IPS DF 6.9 (cell line): ENCODE measurements at regions not wholly inside any gene's neighbourhood (a gene's known extent, or its start where the extent isn't known, plus 50 kb on each side); places are given as distances from the start of the nearest gene placed in this dataset.

Experiments
- DNase-seq: peaks from one replicate; pipeline ENCODE4 v3.0.0-alpha.2; 2013; ENCODE audit warnings: low read depth, low spot score
- H3K27ac ChIP-seq: one replicate; pipeline ENCODE4 v1.5.1; 2013; ENCODE audit warnings: low read length, control low read depth
- H3K27me3 ChIP-seq: 2 replicates; pipeline ENCODE4 v1.6.1; 2013; ENCODE audit warnings: mild to moderate bottlenecking, low read length; ENCODE audit not compliant: control insufficient read depth, insufficient read depth
- H3K36me3 ChIP-seq: 2 replicates; pipeline ENCODE4 v1.6.1; 2013; ENCODE audit warnings: low read length; ENCODE audit not compliant: control insufficient read depth, insufficient read depth
- H3K4me1 ChIP-seq: 2 replicates; pipeline ENCODE4 v1.6.1; 2013; ENCODE audit warnings: low read length; ENCODE audit not compliant: control insufficient read depth, insufficient read depth
- H3K4me3 ChIP-seq: 2 replicates; pipeline ENCODE4 v1.5.1; 2013; ENCODE audit warnings: mild to moderate bottlenecking, low read length
- H3K9me3 ChIP-seq: 2 replicates; pipeline ENCODE4 v1.6.1; 2013; ENCODE audit warnings: low read length, inconsistent platforms; ENCODE audit not compliant: control insufficient read depth, insufficient read depth
- WGBS: extraction: QIAGEN DNeasy Blood & Tissue Kit; methylation state at CpG from one replicate; pipeline ENCODE4 v1.1.7; 2013; ENCODE audit warnings: mixed read lengths, missing lambda C conversion rate; ENCODE audit not compliant: insufficient read length, insufficient coverage; 5-methylcytosine and 5-hydroxymethylcytosine counted together

DNA sequence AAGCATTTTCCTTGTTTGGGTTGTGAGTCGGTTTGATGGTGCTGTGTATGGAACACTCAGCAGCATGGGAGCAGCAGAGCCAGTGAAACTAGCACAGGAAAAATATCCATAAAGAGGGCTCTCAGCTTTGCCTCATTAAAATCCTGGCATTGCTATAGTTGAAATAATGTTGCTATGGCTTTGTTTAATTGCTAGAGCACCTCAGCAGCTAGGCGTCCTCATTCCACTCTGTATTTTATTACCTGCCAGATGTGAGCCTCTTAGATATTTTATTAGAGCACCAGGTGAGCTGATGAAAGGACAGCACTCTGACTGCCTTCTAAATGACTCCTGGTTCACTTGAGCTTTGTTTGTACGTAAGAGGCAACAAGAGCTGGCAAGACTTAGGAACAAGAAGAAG lies 232.4 kb downstream of the MTX2 start:
- DNase-seq: no peak
- Histone ChIP-seq H3K27ac (no peak overlapping the region), H3K4me3 (no peak overlapping the region), H3K9me3 (no peaks in the 10 kb centered on the region), H3K27me3 (no peaks in the 10 kb centered on the region), H3K4me1 (no peaks in the 10 kb centered on the region), H3K36me3 (no peaks in the 10 kb centered on the region)
- WGBS: no CpG with 5 or more reads among the region's 3 CpGs

GRCh38 chr2:176502619-176503018 lies 233.4 kb downstream of the MTX2 start:
- no peak overlapping the region for H3K4me3 ChIP-seq
- H3K36me3 ChIP-seq: no peaks in the 10 kb centered on the region
- H3K9me3 ChIP-seq: no peaks in the 10 kb centered on the region
- no peaks in the 10 kb centered on the region for H3K27me3 ChIP-seq
- no peak for DNase-seq
- H3K4me1 ChIP-seq: no peaks in the 10 kb centered on the region
- no peak overlapping the region for H3K27ac ChIP-seq

GRCh38 chr2:176503776-176504175 lies 234.5 kb downstream of the MTX2 start:
- WGBS: no CpG with 5 or more reads among the region's 1 CpG
- H3K9me3 ChIP-seq: no peaks in the 10 kb centered on the region
- H3K27me3 ChIP-seq: no peaks in the 10 kb centered on the region
- no peak overlapping the region for H3K4me3 ChIP-seq
- no peak for DNase-seq
- H3K27ac ChIP-seq: no peak overlapping the region
- no peaks in the 10 kb centered on the region for H3K36me3 ChIP-seq
- no peaks in the 10 kb centered on the region for H3K4me1 ChIP-seq

- Histone ChIP-seq H3K27me3 (no peaks in the 10 kb centered on the region), H3K27ac (no peak overlapping the region), H3K4me1 (no peaks in the 10 kb centered on the region), H3K4me3 (no peak overlapping the region), H3K36me3 (no peaks in the 10 kb centered on the region), H3K9me3 (no peaks in the 10 kb centered on the region)
- DNase-seq: no peak
Observed at GRCh38 chr2:176504440-176504839, 235.2 kb downstream of the MTX2 start.

- WGBS: no CpG with 5 or more reads among the region's 3 CpGs
Observed at GRCh38 chr2:176507786-176508185, 238.5 kb downstream of the MTX2 start.

DNA sequence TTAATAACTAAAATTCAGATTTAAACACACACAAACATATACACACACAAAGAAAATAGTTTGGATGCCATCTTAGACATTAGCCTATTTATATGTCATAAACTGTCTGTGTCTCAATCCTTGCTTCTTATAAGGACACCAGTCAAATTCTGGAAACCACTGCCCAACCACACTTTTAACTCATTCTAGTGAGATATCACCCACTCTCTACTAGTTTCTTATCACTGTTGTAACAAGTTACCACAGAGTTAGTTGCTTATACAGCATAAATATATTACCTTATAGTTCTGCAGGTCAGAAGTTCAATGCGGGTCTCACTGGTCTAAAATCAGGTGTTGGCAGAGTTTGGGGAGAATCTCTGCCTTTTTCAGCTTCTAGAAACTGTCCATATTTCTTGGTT lies 239.1 kb downstream of the MTX2 start:
- no peak for DNase-seq
- H3K27me3 ChIP-seq: no peaks in the 10 kb centered on the region
- H3K9me3 ChIP-seq: no peaks in the 10 kb centered on the region
- H3K36me3 ChIP-seq: no peaks in the 10 kb centered on the region
- no peak overlapping the region for H3K4me3 ChIP-seq
- no CpG with 5 or more reads among the region's 1 CpG for WGBS
- H3K4me1 ChIP-seq: no peaks in the 10 kb centered on the region
- H3K27ac ChIP-seq: no peak overlapping the region

More at GRCh38 chr2:176507786-176508185, 238.5 kb downstream of the MTX2 start:
- H3K27ac ChIP-seq: no peak overlapping the region
- H3K36me3 ChIP-seq: no peaks in the 10 kb centered on the region
- H3K4me3 ChIP-seq: no peak overlapping the region
- H3K9me3 ChIP-seq: no peaks in the 10 kb centered on the region
- DNase-seq: no peak
- H3K4me1 ChIP-seq: no peaks in the 10 kb centered on the region
- H3K27me3 ChIP-seq: no peaks in the 10 kb centered on the region

DNA sequence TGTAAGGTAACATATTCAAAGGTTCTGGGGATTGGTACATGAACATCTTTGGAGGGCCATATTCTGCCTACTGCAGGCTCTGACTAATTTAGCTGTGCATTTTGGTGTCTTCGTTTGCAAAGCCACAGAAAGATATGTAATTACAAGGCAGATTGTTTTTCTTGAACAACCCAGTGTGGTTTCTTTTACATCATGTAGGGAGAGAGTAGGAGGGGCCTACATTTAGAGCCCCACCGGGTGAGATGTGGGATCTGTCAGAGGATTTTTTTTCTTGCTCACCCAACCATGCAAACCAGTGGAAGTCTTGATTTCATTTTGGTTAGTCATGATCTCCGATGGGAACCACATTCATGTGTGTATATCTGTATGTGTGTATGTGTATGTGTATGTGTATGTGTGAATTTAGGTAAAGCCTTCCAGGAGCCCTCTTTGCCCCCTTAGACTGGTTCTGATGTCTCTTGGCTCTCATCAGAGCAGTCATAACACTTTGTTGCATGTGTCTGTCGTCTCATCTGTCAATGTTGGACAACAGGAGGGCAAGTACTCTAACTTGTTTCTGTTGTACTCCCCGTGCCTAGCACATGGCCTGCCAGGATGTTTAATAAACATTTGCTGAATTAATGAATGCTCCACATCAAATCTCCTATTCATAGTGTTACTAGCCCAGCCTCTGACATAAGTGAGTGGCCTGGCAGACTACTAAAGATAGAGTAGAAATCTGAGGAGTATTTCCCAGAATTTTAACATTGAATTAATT lies 239.9 kb downstream of the MTX2 start:
- WGBS: no CpG with 5 or more reads among the region's 5 CpGs
- Histone ChIP-seq H3K4me3 (no peak overlapping the region), H3K4me1 (no peaks in the 10 kb centered on the region), H3K27ac (no peak overlapping the region), H3K27me3 (no peaks in the 10 kb centered on the region), H3K9me3 (no peaks in the 10 kb centered on the region), H3K36me3 (no peaks in the 10 kb centered on the region)
- no peak for DNase-seq

- Histone ChIP-seq H3K4me1 (no peaks in the 10 kb centered on the region), H3K27ac (no peak overlapping the region), H3K27me3 (peaks cover 6% of the 10 kb centered on the region; the same call in 1 of the 2 replicates), H3K36me3 (no peaks in the 10 kb centered on the region), H3K4me3 (no peak overlapping the region), H3K9me3 (no peaks in the 10 kb centered on the region)
- no CpG with 5 or more reads among the region's 5 CpGs for WGBS
- no peak for DNase-seq
Observed at GRCh38 chr2:176514276-176514675, 245.0 kb downstream of the MTX2 start.

- Histone ChIP-seq H3K27me3 (peaks cover 8% of the 10 kb centered on the region; the same call in 1 of the 2 replicates), H3K36me3 (no peaks in the 10 kb centered on the region), H3K4me1 (no peaks in the 10 kb centered on the region), H3K4me3 (no peak overlapping the region), H3K9me3 (no peaks in the 10 kb centered on the region), H3K27ac (no peak overlapping the region)
- no CpG with 5 or more reads among the region's 6 CpGs for WGBS
- DNase-seq: no peak
Observed at GRCh38 chr2:176514805-176515500, 245.7 kb downstream of the MTX2 start.

- no CpG with 5 or more reads among the region's 1 CpG for WGBS
- Histone ChIP-seq H3K4me3 (no peak overlapping the region), H3K9me3 (no peaks in the 10 kb centered on the region), H3K27me3 (peaks cover 11% of the 10 kb centered on the region; the same call in 1 of the 2 replicates), H3K4me1 (no peaks in the 10 kb centered on the region), H3K36me3 (no peaks in the 10 kb centered on the region), H3K27ac (no peak overlapping the region)
- DNase-seq: no peak
Observed at GRCh38 chr2:176516051-176516602, 246.9 kb downstream of the MTX2 start.
